ENCODE measurements at regions not wholly inside any gene's neighbourhood (a gene's known extent, or its start where the extent isn't known, plus 50 kb on each side); places are given as distances from the start of the nearest gene placed in this dataset.
A peak's percentile ranks its signal among the peaks of the same experiment; 100 is the strongest.
"Not testable (repeated sequence)": the region's sequence is repeated elsewhere in the genome, so short reads cannot be mapped to it uniquely, and the experiment has no call there.

DNA sequence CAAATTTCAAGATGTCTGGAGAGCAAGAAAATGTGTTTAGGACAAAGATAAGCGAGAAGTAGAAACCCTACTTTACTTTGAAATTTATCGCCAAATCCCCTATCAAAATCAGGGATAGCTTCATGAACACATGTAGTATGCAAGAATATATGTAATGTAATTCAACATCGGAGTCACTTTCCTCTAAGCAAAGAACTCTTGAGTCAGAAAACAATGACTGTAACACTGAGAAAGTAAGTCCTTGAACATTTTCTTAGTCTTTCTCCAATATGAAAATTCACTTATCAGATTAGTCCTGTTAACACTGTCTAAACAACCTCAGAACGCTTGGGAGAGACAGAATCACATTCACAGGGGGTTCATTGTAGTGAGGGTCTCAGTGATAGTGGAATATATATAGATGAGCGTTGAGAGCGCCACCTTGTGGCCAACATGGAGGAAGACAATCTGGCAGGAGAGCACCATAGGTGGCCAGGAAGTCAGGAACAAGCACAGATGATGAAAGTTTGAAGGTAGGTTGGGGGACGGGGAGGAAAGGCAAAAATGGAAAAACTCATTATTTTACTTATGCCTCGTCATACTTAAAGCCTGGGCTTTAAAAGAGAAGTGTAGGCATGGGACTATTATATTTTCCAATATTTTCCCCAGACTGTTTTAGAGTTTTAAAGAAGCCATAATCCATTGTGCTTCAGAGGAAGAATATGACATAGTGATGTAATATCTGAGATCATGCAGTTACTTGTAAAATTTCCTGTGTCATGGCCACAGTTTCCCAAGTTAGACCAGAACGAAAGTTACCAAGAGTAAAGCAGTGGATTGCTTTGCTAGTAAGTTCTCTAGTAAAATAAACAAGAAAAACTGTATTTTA is 115.5 kb upstream of the GNAI1 start:
- peak; percentile 47 for ATAC-seq

DNA sequence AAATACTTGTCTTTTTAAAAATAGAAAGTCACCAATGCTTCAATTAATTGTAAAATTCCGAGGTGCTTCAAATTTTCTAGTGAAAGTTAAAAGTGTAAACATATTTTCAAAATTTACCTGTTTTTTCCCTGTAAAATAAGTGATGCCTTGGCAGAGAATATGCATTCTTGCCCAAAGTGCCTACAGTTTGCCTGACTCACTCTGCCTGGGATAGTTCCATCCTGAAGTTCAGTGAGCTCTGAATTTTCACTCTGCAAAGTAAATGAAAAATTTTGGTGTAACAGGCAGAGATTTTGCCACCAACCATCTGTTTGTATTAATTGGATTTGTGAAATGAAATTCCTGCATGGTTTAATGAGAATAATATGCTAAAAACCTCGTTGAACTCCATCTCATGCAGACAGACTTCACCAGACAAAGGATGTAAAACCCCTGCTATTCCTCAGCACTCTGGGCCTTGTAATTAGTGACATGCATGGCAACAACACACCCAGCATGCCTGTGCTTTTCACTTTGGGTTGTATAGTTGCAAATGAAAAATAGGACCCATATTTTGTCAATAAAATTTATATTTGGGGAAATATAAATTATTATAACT is 117.4 kb upstream of the GNAI1 start:
- no peak for ATAC-seq

DNA sequence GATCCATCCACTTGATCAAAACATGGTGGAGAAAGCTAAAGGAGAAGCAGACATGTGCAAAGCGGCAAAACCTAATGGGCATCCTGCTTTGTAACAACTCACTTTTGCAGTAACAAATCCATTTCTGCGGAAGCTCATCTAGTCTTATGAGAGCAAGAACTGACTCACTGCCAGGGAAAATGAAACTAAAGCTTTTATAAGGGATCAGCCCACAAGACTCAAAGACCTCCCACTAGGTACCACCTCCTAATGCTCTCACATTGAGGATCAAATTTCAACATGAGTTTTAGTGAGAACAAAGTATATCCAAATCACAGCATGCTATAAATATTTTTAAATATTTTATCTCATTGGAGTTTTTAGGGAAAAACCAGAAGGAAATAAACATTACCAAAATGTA is 120.1 kb upstream of the GNAI1 start:
- ATAC-seq, result no peak

DNA sequence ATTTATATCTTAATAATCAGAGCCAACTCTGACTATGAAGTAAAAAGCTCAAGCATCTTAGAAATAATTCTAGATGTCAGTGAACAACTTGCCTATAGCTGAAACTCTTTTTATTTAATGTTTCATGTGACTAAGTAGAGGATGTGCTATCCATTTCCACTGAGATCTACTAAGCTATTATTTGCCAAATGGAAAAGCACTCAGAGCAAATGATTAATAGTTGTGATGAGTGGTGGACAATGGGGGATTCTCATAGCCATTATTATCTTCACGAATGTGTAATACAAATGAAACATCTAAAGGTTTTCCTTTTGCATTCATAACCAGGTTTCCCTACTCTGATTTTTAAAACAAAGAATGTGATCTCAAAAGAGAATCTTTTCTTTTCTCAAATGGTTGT is 126.6 kb upstream of the GNAI1 start:
- no peak for ATAC-seq

DNA sequence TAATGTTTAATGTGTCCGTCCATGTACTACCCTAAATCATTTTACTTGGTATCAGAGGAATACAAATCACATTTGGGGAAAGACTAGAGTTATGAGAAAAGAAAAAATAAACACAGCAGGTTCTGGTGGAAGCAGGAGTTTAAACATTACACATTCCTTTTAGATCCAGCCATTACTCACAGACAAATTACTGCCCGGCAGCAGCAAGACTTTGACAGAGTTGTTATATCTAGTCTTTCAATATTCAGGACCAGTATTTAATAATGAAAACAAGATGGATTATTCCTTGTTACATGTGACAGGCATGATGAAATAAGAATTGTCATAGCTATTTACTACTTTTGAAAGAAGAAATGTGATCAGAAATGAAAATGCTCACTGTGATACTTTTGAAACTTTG is 131.8 kb upstream of the GNAI1 start:
- ATAC-seq, result no peak

DNA sequence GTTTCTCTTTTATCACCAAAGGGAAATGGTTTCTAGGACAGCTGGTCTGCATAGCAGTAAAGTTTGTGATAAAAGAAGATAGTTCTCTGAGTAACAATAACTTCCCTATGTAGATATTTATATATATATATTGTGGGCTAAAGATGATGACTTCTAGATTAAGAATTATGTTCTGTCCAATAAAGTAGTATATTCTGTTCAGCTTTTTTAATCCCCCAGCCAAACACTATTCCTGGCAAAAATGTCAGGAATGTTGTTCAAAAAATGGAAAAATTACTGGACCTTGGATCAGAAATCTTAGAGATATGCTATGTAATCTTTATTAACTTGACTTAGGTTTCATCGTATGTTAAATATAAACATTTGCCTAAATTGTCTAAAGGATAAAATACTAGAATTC is 136.3 kb upstream of the GNAI1 start:
- no peak for ATAC-seq

DNA sequence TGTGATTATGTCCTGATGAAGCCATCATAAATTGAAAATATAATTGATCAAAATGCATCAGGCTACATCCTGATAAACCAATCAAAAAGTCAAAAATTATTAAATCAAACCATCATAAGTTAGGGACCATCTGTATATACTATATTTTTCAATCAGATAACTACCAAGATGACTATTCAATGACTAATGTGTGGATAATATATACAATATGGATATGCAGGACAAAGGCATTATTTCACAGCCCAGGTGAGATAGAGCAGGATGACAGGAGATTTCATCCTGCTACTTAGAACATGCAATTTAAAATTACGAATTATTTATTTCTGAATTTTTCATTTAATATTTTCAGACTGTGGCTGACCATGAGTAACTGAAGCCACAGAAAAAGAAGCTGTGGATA is 137.3 kb upstream of the GNAI1 start:
- no peak for ATAC-seq

DNA sequence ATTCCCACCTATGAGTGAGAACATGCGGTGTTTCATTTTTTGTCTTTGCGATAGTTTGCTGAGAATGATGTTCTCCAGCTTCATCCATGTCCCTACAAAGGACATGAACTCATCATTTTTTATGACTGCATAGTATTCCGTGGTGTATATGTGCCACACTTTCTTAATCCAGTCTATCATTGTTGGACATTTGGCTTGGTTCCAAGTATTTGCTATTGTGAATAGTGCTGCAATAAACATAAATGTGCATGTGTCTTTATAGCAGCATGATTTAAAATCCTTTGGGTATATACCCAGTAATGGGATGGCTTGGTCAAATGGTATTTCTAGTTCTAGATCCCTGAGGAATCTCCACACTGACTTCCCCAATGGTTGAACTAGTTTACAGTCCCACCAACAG is 138.9 kb upstream of the GNAI1 start:
- not testable (repeated sequence) for ATAC-seq

DNA sequence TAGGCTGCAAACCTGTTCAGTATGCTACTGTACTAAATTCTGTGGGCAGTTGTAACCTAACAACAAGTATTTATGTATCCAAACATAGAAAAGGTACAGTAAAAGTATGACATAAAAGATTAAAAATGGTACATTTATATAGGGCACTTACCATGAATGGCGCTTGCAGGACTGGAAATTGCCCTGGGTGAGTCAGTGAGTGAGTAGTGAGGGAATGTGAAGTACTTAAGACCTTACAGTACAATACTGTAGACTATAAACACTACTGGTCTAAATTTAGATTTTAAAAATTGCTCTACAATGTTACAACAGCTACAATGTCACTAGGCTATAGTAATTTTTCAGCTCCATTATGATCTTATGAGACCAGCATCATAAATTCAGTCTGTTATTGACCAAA is 146.0 kb upstream of the GNAI1 start:
- no peak for ATAC-seq

DNA sequence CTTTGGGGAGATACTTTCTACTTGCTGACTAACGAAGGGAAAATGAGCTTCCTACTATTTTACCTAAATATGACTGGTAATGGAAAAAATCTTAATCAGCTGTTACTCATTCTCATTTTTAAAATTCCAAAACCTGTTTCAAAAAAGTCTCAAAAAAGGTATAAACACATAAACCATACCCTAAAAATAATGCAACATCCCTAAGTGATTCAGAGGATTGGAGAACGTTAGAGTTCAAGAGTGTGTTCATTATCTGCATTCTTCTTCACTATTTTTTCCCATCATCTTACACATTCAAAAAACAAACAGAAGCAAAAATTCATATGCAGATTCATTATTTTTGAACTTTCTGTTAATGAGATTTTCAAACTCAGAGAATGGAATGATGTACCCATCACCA is 150.4 kb upstream of the GNAI1 start:
- no peak for ATAC-seq

DNA sequence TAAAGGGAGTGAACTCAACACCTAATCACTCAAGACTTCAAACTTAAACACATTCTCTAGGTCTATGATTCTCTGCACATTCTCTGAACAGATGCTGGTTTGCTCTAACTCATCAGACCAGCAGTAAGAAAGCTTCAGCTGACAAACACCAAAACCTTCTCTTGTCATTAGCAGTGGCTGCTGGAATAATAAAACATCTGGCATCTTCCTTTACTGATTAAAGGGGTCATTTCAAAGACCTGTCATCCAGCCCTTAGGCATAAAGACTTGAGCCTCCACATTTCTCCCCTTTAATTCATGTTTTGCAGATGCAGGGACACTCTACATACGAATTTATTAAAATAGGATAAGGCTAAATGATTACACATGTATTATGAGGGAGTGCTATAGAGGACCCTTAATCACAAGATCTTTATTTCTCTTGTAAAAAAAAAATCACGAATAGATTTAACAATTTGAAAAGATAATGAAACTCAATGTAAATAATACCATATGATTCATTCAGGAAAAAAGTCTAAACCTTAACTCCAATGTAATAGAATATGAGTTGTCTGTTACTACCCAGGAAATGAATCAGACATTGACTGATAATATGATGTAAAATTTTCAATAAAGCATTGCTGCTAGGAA is 152.4 kb upstream of the GNAI1 start:
- no peak for ATAC-seq

DNA sequence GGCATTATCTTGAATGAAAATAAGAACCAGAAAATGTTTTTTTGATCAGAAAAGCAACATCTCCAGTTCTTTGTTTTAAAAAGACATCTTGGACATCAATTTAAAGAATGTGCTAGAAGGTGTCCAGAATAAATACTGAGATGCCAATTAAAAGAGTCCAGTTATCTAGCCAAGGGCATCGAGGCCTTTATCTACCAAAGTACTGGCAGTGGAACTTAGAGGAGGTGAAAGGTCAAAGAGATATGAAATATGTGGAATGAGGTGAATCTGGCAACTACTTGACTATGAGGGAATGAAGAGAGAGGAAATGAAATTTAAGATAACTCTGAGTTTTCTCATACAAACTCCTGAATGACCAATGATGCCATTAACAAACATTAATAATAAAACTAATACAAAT is 154.3 kb upstream of the GNAI1 start:
- no peak for ATAC-seq

DNA sequence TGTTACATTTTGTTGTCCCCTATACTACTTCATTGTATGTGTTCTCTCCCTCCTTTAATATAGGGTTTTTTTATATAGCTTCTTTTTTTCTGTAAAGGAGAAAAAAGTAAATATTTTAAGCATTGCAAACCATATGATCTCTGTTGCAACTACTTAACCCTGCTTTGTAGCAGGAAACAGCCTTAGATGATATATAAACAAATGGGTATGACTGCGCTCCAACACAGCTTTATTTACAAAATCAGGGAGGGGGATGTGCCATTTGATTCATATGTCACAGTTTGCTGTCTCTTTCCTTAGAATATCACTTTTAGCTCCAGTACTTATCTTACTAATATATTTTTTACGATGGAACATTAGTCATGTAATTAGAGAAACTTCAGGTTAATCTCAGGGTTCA is 155.2 kb upstream of the GNAI1 start:
- no peak for ATAC-seq

DNA sequence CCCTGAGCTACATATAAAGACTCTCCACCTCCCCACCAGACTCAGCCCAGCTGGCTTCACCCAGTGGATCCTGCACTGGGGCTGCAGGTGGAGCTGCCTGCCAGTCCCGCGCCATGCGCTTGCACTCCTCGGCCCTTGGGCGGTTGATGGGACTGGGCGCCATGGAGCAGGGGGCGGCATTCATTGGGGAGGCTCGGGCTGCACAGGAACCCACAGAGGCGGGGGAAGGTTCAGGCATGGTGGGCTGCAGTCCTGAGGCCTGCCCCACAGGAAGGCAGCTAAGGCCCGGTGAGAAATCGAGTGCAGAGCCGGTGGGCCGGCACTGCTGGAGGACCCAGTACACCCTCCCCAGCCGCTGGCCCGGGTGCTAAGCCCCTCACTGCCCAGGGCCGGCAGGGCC is 157.2 kb upstream of the GNAI1 start:
- no peak for ATAC-seq

DNA sequence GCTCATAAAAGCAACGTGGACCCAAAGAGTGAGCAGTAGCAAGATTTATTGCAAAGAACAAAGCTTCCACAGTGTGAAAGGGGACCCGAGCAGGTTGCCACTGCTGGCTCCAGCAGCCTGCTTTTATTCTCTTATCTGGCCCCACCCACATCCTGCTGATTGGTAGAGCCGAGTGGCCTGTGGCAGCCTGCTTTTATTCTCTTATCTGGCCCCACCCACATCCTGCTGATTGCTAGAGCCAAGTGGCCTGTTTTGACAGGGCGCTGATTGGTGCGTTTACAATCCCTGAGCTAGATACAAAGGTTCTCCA is 158.0 kb upstream of the GNAI1 start:
- not testable (repeated sequence) for ATAC-seq

DNA sequence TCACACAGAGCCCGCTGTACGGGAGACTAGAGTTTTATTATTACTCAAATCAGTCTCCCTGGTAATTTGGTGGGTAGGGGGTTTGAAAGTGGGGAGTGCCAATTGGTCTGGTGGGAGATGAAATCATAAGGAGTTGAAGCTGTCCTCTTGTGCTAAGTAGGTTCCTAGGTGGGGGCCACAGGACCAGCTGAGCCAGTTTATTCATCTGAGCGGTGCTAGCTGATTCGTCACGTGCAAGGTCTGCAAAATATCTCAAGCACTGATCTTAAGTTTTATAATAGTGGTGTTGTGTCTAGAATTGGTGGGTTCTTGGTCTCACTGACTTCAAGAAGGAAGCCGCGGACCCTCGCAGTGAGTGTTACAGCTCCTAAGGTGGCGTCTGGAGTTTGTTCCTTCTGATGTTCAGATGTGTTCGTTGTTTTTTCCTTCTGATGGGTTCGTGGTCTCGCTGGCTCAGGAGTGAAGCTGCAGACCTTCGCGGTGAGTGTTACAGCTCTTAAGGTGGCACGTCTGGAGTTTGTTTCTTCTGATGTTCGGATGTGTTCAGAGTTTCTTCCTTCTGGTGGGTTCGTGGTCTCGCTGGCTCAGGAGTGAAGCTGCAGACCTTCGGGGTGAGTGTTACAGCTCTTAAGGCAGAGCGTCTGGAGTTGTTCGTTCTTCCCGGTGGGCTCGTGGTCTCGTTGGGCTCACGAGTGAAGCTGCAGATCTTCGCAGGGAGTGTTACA is 158.5 kb upstream of the GNAI1 start:
- ATAC-seq, result not testable (repeated sequence)

DNA sequence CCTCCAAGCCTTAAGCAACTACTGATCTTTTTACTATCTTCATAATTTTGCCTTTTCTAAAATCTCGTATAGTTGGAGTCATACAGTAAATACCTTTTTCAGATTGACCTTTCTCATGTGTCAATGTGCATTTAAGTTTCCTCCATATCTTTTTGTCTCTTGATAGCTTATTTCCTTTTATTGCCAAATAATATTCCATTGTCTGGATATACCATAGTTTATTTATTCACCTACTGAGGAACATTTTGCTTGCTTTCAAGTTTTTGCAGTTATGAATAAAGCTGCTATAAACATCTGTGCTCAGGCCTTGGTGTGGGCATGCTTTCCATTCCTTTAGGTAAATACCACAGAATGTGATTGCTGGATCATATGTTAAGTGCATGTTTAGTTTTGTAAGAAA is 161.2 kb upstream of the GNAI1 start:
- ATAC-seq, result no peak

DNA sequence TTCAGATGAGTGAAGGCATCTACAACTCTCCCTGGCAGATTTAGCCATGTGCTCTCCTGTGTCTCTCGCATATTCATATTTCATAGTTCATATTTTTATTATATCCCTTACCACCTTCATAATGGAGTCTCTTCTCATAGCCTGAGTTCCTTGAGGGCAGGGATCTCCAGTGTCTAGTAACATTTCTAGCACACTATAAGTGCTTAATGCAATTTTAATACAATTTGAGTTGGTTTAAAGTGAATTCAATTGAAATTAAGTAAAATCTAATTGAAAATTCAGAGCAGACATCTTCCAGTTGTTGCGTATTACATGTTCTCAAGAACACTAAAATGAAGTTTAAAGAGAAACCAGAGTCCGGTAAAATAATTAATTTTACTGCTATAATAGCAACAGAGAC is 163.6 kb upstream of the GNAI1 start:
- ATAC-seq, result no peak

DNA sequence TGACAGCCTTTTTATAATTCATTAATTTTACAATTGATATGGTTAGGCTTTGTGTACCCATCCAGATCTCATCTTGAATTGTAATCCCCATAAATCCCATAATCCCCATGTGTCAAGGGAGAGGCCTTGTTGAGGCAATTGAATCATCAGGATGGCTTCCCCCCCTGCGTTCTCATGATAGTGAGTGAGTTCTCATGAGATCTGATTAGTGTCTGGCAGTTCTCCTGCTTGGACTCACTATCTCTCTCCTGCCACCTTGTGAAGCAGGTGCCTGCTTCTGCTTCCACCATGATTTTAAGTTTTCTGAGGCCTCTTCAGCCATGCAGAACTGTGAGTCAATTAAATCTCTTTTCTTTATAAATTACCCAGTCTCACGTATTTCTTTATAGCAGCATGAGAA is 165.7 kb upstream of the GNAI1 start:
- ATAC-seq, result no peak

DNA sequence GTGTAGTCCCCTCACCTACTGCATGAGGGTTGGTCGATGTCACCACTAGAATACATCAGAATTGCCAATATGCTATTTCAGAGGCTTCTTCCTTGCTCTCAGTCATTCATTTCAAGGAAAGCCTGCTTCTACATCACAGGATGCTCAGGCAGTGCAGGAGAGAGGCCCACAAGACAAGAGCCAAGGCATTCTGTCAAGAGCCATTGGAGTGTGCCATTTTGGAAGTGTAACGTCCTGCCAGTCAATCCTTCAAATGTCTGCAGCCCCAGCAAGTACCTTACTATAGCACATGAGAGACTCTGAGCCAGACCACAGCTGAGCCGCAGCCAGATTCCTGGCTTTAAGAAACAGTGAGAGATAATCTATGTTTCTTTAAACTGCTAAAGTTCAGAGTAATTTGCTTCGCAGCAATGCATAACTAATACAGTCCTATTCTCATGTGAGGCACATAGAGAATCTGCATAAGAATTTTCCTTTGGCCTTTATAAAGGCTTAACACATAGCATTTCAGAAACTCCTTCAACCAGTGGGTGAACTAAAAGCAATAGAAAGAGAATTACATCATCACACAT is 166.5 kb upstream of the GNAI1 start:
- no peak for ATAC-seq

DNA sequence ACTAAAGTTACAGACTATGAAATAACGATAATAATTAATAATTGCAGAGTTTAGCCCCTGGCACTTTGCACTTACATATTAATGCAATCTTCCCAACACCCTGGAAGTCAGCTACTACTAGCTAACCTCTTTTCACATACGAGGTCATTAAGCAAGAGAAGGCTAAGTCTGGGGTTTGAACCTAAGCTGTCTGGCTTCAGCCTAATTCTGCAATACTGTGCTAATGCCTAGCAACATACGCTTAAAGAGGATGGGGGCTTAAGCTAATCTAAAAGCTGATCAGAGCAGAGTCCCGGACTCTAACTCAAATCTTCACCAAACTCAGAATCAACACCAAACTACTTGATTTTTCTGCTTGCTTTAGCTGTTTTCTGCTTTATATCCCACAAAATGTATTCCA is 168.7 kb upstream of the GNAI1 start:
- ATAC-seq, result no peak

DNA sequence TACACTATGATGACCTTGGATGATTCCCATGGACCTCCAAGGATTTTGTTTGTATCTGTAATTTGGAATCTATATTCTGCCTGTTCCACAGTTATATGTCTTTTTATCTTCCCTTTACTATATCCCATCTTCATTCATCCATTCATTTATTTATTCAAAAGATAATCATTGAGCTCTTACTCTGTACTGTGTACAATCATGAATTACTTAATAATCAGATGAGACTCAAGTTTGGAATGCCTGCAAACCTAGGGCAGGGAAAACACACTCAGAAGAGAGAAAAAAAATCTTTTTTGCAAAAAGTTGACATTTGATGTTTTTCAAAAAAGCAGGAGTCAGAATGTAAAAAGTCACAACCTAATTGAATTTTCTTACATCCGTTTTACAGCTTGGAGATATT is 170.2 kb upstream of the GNAI1 start:
- ATAC-seq, result no peak

DNA sequence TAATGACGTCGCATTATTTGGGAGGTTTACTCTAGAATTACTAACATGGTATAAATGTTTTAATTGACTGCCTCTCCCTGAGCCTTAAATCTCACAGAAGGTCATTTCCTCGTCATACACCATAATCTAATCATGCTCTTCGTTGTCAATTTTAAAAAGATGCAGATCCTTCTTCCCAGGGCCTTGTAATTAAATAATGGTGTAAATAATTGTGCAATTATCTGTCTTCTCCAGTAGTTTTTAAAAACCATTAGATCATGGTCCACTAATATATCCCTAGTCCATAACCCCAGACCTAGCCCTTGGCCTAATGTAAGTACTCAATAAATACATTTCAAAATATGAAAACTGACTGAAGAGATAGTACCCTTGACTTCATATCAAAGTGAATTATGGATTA is 181.5 kb upstream of the GNAI1 start:
- no peak for ATAC-seq

Data from esophagus mucosa (tissue), 1 donor.